ENCODE measurements at regions not wholly inside any gene's neighbourhood (a gene's known extent, or its start where the extent isn't known, plus 50 kb on each side); places are given as distances from the start of the nearest gene placed in this dataset.

DNA sequence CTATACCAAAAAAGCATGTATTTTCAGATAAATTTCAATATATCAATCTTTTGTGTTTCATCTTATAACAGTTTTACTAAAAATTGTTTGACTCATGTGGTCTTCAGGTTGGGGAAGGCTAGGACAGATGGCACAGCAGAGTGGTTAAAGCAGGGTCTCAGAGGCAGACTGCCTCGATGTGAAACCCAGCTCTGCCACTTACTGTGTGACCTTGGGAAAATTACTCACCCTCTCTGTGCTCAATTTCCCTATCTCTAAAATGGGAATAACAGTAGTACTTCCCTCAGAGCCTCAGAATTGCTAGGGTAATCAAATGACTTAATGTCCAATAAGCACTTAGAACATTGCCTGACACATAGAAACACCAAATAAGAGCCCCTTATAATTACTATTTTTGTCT lies 262.1 kb upstream of the FMN2 start:
- intact Hi-C loops (cut with DNase I; ENCODE audit: low total_unique reads): no loop called here
- Histone ChIP-seq H3K27ac (no peak overlapping the region), H3K4me3 (no peak overlapping the region), H3K36me3 (no peaks in the 10 kb centered on the region), H3K4me1 (no peaks in the 10 kb centered on the region), H3K9me3 (no peaks in the 10 kb centered on the region), H3K27me3 (replicated peaks in 1 of 7) (no peaks in the 10 kb centered on the region)
- DNase-seq: no peak
- TF ChIP-seq POLR2AphosphoS5 (IDR thresholded peaks at IDR 0.05): no peak
- no peak for TF ChIP-seq POLR2A (IDR thresholded peaks at IDR 0.05)
- TF ChIP-seq, protein P1, sequence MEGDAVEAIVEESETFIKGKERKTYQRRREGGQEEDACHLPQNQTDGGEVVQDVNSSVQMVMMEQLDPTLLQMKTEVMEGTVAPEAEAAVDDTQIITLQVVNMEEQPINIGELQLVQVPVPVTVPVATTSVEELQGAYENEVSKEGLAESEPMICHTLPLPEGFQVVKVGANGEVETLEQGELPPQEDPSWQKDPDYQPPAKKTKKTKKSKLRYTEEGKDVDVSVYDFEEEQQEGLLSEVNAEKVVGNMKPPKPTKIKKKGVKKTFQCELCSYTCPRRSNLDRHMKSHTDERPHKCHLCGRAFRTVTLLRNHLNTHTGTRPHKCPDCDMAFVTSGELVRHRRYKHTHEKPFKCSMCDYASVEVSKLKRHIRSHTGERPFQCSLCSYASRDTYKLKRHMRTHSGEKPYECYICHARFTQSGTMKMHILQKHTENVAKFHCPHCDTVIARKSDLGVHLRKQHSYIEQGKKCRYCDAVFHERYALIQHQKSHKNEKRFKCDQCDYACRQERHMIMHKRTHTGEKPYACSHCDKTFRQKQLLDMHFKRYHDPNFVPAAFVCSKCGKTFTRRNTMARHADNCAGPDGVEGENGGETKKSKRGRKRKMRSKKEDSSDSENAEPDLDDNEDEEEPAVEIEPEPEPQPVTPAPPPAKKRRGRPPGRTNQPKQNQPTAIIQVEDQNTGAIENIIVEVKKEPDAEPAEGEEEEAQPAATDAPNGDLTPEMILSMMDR (IDR thresholded peaks at IDR 0.05 in 8 of 11, conservative IDR thresholded peaks at IDR 0.05 in 3 of 11): no peak
- 75 to 89% (median 77%) methylated on average over 1 of the region's 1 CpG for WGBS, 5 donors

DNA sequence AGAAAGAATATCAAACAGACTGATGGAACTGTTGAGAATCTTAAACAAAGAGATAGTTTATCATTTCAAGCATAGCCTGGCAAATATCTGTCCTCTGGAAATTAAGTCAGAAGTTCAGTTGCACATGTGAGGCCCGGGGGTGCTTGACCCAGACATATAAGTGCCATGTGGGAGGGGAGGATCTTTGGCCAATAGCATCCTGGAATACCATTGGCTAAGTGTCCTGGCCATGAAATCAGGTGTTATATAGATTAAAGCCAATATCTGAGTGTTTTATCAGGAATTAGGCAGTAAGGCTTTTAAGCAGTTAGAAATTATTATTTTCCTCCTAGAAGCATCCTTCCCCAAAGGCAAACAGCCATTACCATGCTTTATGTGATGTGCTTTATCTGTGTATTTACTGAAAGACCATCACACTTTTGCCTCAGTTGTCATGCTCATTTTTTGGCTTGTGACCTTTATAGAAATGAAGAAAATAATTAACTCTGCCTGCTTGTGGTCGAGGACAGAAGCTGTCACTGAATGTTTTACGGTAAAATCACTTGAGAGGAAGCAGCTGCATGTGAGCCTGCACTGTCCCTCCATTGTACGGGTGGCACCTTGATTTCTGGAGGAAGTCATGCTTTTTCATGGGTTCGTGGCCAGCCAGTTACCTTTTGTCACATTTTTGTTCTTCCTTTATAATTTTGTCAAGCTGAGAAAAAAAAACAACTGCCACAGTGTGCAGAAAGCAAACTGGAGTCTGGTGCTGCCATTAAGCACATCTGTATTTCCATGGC lies 259.9 kb upstream of the FMN2 start:
- no peaks in the 10 kb centered on the region for H3K4me1 ChIP-seq
- DNase-seq: no peak
- 19 to 29% (median 23%) methylated on average over 5 of the region's 5 CpGs for WGBS, 5 donors

GRCh38 chr1:239833723-239834122 lies 258.0 kb upstream of the FMN2 start:
- no peak overlapping the region for H3K4me3 ChIP-seq
- H3K27ac ChIP-seq: no peak overlapping the region
- H3K36me3 ChIP-seq: no peaks in the 10 kb centered on the region
- no peak for DNase-seq
- H3K4me1 ChIP-seq: no peaks in the 10 kb centered on the region
- intact Hi-C loops (cut with DNase I; ENCODE audit: low total_unique reads): no loop called here
- no peaks in the 10 kb centered on the region for H3K9me3 ChIP-seq
- WGBS, 5 donors: 25 to 26% (median 25%) methylated on average over 2 of the region's 2 CpGs
- TF ChIP-seq POLR2A (IDR thresholded peaks at IDR 0.05) (no peak), POLR2AphosphoS5 (IDR thresholded peaks at IDR 0.05) (no peak)
- TF ChIP-seq, protein P1 (IDR thresholded peaks at IDR 0.05 in 8 of 11, conservative IDR thresholded peaks at IDR 0.05 in 3 of 11): no peak
- no peaks in the 10 kb centered on the region for H3K27me3 ChIP-seq (replicated peaks in 1 of 7)

More for the DNA sequence above, 259.9 kb upstream of the FMN2 start:
- H3K36me3 ChIP-seq: no peaks in the 10 kb centered on the region
- H3K9me3 ChIP-seq: no peaks in the 10 kb centered on the region
- H3K4me3 ChIP-seq: no peak overlapping the region
- TF ChIP-seq POLR2AphosphoS5 (IDR thresholded peaks at IDR 0.05) (no peak), POLR2A (IDR thresholded peaks at IDR 0.05) (no peak)
- TF ChIP-seq, protein P1 (IDR thresholded peaks at IDR 0.05 in 8 of 11, conservative IDR thresholded peaks at IDR 0.05 in 3 of 11): no peak
- no peak overlapping the region for H3K27ac ChIP-seq
- no peaks in the 10 kb centered on the region for H3K27me3 ChIP-seq (replicated peaks in 1 of 7)
- intact Hi-C loops (cut with DNase I; ENCODE audit: low total_unique reads): no loop called here

DNA sequence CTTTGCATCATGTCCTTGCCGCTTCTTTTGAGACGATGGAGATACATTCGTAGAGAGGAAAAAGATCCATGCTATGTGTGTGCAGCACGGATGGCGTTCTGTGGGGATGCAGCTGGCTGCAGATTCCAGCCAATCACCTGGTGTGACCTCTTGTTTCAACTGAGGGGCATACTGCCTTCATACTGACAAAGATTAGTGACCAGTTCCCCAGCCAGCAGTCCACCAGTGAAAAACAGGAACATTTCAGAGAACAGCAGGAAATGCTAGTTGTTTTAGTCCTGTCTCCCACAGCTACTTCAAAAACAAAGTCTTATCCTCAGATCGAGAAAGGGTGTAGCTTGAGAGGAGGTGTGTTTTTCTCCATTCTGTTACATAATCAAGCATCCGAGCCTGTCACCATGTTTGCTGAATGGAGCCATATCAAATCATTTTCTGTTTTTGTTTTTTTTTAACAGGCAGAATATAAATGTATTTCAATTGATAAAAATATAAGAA lies 255.7 kb upstream of the FMN2 start:
- no peak overlapping the region for H3K4me3 ChIP-seq
- no peaks in the 10 kb centered on the region for H3K36me3 ChIP-seq
- TF ChIP-seq, protein P1 (IDR thresholded peaks at IDR 0.05 in 8 of 11, conservative IDR thresholded peaks at IDR 0.05 in 3 of 11): no peak
- TF ChIP-seq POLR2AphosphoS5 (IDR thresholded peaks at IDR 0.05) (no peak), POLR2A (IDR thresholded peaks at IDR 0.05) (no peak)
- no peak for DNase-seq
- H3K9me3 ChIP-seq: no peaks in the 10 kb centered on the region
- H3K27ac ChIP-seq: no peak overlapping the region
- no peaks in the 10 kb centered on the region for H3K4me1 ChIP-seq
- H3K27me3 ChIP-seq (replicated peaks in 1 of 7): no peaks in the 10 kb centered on the region
- 76 to 91% (median 82%) methylated on average over 7 of the region's 7 CpGs for WGBS, 5 donors
- intact Hi-C loops (cut with DNase I; ENCODE audit: low total_unique reads): no loop called here
